NCI-H748 (cell line): ENCODE measurements at regions not wholly inside any gene's neighbourhood (a gene's known extent, or its start where the extent isn't known, plus 50 kb on each side); places are given as distances from the start of the nearest gene placed in this dataset.
A peak's percentile ranks its signal among the peaks of the same experiment; 100 is the strongest.
"Not testable (repeated sequence)": the region's sequence is repeated elsewhere in the genome, so short reads cannot be mapped to it uniquely, and the experiment has no call there.

ENCODE experiments used
- DNase-seq: peaks from one replicate; lab custom pipeline; 2025; ENCODE audit not compliant: unreplicated experiment; lab: John Stamatoyannopoulos, UW

GRCh38 chr9:7481570-7481969, 318.0 kb downstream of the DMAC1 start:
- no peak for DNase-seq

- no peak for DNase-seq
Observed at GRCh38 chr9:7479300-7479699, 320.3 kb downstream of the DMAC1 start.

- DNase-seq: no peak
Observed at GRCh38 chr9:7478646-7479045, 320.9 kb downstream of the DMAC1 start.

GRCh38 chr9:7467186-7467585, 332.4 kb downstream of the DMAC1 start:
- DNase-seq: no peak

GRCh38 chr9:7461791-7462190, 337.8 kb downstream of the DMAC1 start:
- DNase-seq: no peak

- DNase-seq: no peak
Observed at GRCh38 chr9:7456793-7457530, 342.6 kb downstream of the DMAC1 start.

GRCh38 chr9:7456377-7456776, 343.2 kb downstream of the DMAC1 start:
- DNase-seq: peak; percentile 17

- DNase-seq: no peak
Observed at GRCh38 chr9:7454624-7455023, 345.0 kb downstream of the DMAC1 start.

GRCh38 chr9:7452378-7452777, 347.2 kb downstream of the DMAC1 start:
- no peak for DNase-seq

GRCh38 chr9:7451062-7451461, 348.5 kb downstream of the DMAC1 start:
- DNase-seq: no peak

GRCh38 chr9:7443541-7443940, 356.0 kb downstream of the DMAC1 start:
- no peak for DNase-seq

- no peak for DNase-seq
Observed at GRCh38 chr9:7439355-7439995, 360.1 kb downstream of the DMAC1 start.

- no peak for DNase-seq
Observed at GRCh38 chr9:7436754-7437153, 362.8 kb downstream of the DMAC1 start.

- no peak for DNase-seq
Observed at GRCh38 chr9:7433508-7434292, 365.9 kb downstream of the DMAC1 start.

- no peak for DNase-seq
Observed at GRCh38 chr9:7432989-7433388, 366.6 kb downstream of the DMAC1 start.

GRCh38 chr9:7417397-7417796, 382.2 kb downstream of the DMAC1 start:
- not testable (repeated sequence) for DNase-seq

GRCh38 chr9:7415836-7416235, 383.7 kb downstream of the DMAC1 start:
- DNase-seq: no peak

GRCh38 chr9:7408845-7409244, 390.7 kb downstream of the DMAC1 start:
- no peak for DNase-seq

- no peak for DNase-seq
Observed at GRCh38 chr9:7407246-7407645, 392.3 kb downstream of the DMAC1 start.

GRCh38 chr9:7405924-7406604, 393.5 kb downstream of the DMAC1 start:
- no peak for DNase-seq

- DNase-seq: no peak
Observed at GRCh38 chr9:7403839-7404487, 395.6 kb downstream of the DMAC1 start.
